PC-9 (cell line): ENCODE measurements at regions not wholly inside any gene's neighbourhood (a gene's known extent, or its start where the extent isn't known, plus 50 kb on each side); places are given as distances from the start of the nearest gene placed in this dataset.

ENCODE experiments used
- CTCF ChIP-seq: fragments of 200-600 bp; sonication (generic); conservative IDR thresholded peaks from 2 replicates; pipeline ENCODE4 v1.6.1; 2017; ENCODE audit warnings: mixed run types, antibody characterized with exemption, mild to moderate bottlenecking, moderate library complexity
- EZH2 ChIP-seq: fragments of 200-600 bp; sonication (generic); IDR thresholded peaks from 2 replicates; pipeline ENCODE4 v1.8.0; 2017; ENCODE audit warnings: antibody characterized with exemption, low read depth

DNA sequence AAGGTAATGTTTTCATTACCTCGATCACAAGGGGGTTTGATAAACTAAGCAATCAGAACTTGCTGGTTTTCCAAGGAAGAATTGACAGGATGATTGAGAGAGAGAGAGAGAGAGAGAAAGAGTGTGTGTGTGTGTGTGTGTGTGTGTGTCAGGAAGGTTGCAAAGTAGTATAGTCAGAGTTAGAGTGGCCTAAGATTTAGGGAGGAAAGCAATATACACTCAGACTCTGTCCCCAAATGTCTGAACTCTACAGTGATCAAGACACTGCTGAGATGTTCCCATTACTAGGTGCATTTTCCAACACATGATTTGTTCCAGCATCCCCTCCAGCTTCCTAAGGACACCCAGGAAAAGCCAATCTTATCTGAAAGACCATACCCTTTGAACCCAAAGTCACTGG is 1074.1 kb downstream of the BCL11B start:
- TF ChIP-seq CTCF (no peak), EZH2 (no peak)
